Omental fat pad (tissue), 3 donors: ENCODE measurements at regions not wholly inside any gene's neighbourhood (a gene's known extent, or its start where the extent isn't known, plus 50 kb on each side); places are given as distances from the start of the nearest gene placed in this dataset.

Source experiments
- ATAC-seq: fragments of 150-250 bp; one replicate; pipeline ENCODE4 v1.9.1; 2016; ENCODE audit warnings: mild to moderate bottlenecking, moderate library complexity; ENCODE audit not compliant: low FRiP score
- DNase-seq: peaks from one replicate; pipeline ENCODE4 v3.0.0-alpha.2; 2019; ENCODE audit warnings: low spot score
- TF ChIP-seq, protein P1 (sequence below), 3 donors: fragments of 450-650 bp; IDR thresholded peaks; one replicate each; pipeline ENCODE4 v1.5.1; 2016 to 2017; ENCODE audit warnings: antibody characterized with exemption in 3 of 3, mild to moderate bottlenecking in 3 of 3, moderate library complexity in 2 of 3

- no peak for ATAC-seq
- DNase-seq: no peak
- TF ChIP-seq, protein P1, sequence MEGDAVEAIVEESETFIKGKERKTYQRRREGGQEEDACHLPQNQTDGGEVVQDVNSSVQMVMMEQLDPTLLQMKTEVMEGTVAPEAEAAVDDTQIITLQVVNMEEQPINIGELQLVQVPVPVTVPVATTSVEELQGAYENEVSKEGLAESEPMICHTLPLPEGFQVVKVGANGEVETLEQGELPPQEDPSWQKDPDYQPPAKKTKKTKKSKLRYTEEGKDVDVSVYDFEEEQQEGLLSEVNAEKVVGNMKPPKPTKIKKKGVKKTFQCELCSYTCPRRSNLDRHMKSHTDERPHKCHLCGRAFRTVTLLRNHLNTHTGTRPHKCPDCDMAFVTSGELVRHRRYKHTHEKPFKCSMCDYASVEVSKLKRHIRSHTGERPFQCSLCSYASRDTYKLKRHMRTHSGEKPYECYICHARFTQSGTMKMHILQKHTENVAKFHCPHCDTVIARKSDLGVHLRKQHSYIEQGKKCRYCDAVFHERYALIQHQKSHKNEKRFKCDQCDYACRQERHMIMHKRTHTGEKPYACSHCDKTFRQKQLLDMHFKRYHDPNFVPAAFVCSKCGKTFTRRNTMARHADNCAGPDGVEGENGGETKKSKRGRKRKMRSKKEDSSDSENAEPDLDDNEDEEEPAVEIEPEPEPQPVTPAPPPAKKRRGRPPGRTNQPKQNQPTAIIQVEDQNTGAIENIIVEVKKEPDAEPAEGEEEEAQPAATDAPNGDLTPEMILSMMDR (IDR thresholded peaks at IDR 0.05): no peak
These were observed 630.1 kb downstream of the STIM2 start for GRCh38 chr4:27490766-27491165.

DNA sequence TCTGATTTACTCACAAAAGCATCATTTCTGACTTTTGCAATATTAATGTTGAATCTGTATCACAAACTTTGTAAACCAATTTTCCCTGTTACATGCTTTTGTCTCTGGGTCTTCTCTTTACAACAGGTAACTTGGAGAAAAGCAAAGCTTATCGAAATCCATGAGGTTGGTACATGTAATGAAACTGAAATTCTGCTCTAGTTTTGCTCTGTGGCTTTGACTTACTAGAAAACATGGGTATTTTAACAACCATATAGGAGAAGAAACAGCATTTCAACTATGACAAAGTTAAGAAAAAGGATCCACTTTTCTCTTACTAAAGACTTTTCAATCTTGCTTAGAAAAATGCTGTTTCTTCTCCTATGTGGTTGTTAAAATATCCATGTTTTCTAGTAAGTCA, 645.8 kb downstream of the STIM2 start:
- TF ChIP-seq, protein P1 (IDR thresholded peaks at IDR 0.05): no peak
- ATAC-seq: no peak

DNA sequence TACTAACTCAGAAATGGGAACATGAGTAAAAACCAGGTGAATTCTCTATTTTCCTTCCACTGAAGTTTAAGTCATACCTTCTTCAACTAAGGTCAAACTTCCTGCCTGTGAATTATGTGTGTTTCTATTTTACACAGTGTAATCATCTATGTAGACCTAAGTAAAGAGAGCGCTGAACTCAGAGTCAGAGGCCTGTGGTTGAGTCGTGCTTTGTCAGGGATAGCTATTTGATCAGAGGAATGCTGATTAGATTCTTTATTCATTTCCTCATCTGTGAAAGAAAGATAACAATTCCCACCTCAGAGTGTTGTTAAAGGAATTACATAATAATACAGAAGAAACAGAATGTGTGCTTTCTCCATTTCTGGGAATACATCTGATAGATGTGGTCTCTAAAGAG, 654.1 kb downstream of the STIM2 start:
- TF ChIP-seq, protein P1 (IDR thresholded peaks at IDR 0.05): no peak
- ATAC-seq: no peak

More for the DNA sequence above, 645.8 kb downstream of the STIM2 start:
- DNase-seq: no peak

GRCh38 chr4:27515140-27515539, 654.5 kb downstream of the STIM2 start:
- ATAC-seq (no peak), DNase-seq (no peak)
- TF ChIP-seq, protein P1 (IDR thresholded peaks at IDR 0.05): no peak

More for the DNA sequence above, 654.1 kb downstream of the STIM2 start:
- no peak for DNase-seq

- TF ChIP-seq, protein P1 (IDR thresholded peaks at IDR 0.05): no peak
- no peak for DNase-seq
- ATAC-seq: no peak
These were observed 658.2 kb downstream of the STIM2 start for GRCh38 chr4:27518876-27519275.

- TF ChIP-seq, protein P1 (IDR thresholded peaks at IDR 0.05): no peak
- ATAC-seq (no peak), DNase-seq (no peak)
These were observed 663.6 kb downstream of the STIM2 start for GRCh38 chr4:27524224-27524623.

DNA sequence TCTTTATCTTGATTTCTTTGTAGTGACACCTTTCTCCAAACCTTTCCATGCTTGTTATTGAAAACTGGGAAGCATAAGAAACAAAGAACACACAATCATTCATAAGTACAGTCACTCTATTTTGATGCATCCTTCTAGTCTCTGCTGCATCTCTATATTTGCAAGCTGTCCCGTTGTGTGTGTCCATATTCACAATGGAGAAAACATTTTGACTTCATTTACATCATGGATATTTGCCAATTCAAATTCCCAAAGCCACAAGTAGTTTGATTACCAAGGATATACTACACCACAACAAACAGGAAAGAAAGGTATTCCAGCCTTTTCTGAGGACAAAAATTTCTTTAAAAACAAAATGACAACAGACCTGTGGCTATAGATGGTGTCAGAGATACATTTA, 673.8 kb downstream of the STIM2 start:
- ATAC-seq: no peak
- TF ChIP-seq, protein P1 (IDR thresholded peaks at IDR 0.05): no peak
- no peak for DNase-seq
